WERI-Rb-1 (cell line): ENCODE measurements at regions not wholly inside any gene's neighbourhood (a gene's known extent, or its start where the extent isn't known, plus 50 kb on each side); places are given as distances from the start of the nearest gene placed in this dataset.

ENCODE experiments used
- DNase-seq: peaks from one replicate; pipeline ENCODE4 v3.0.0-alpha.2; 2020
- H3K27ac ChIP-seq: fragments of 250-450 bp; sonication (Bioruptor Pico); 2 replicates; pipeline ENCODE4 v1.5.1; 2020; ENCODE audit warnings: mild to moderate bottlenecking, moderate library complexity
- H3K27me3 ChIP-seq: fragments of 250-450 bp; sonication (Bioruptor Pico); 2 replicates; pipeline ENCODE4 v1.5.1; 2021; ENCODE audit warnings: mild to moderate bottlenecking, low read depth, moderate library complexity; ENCODE audit not compliant: insufficient read depth, severe bottlenecking
- H3K36me3 ChIP-seq: fragments of 250-450 bp; sonication (Bioruptor Pico); 2 replicates; pipeline ENCODE4 v1.5.1; 2020; ENCODE audit warnings: mild to moderate bottlenecking, moderate library complexity
- H3K4me3 ChIP-seq: 2 replicates; pipeline ENCODE4 v1.5.1; 2011; ENCODE audit warnings: low read depth, mild to moderate bottlenecking, control low read depth, low read length
- H3K9me3 ChIP-seq: fragments of 250-450 bp; sonication (Bioruptor Pico); 2 replicates; pipeline ENCODE4 v1.5.1; 2021; ENCODE audit warnings: mild to moderate bottlenecking, moderate library complexity; ENCODE audit not compliant: severe bottlenecking
- TF ChIP-seq, protein P1 (sequence below): IDR thresholded peaks from 2 replicates; pipeline ENCODE4 v1.5.1; 2011; ENCODE audit warnings: low read depth, mild to moderate bottlenecking, control low read depth, inconsistent platforms, low read length

DNA sequence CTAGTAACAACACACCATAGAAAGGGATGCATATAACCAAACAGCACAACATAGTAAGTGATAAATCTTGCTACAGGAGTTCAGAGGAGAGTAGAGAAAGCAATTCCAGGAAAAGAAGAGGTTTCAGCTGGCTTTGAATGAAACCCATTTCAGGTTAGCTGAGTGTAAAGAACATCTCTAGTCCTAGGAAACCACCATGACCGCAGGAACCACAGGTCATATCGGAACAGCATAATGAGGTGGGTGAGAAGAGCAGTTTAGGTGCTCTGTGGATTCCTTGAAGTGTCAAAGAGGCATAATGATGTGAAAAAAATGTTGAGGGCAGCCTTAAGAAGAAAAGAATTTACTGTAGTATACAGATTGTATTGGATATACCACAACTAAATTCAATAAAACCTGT, 507.5 kb downstream of the MTRR start:
- Histone ChIP-seq H3K4me3 (no peak overlapping the region), H3K9me3 (peaks cover 4% of the 10 kb centered on the region), H3K27me3 (peaks cover 14% of the 10 kb centered on the region), H3K36me3 (no peaks in the 10 kb centered on the region), H3K27ac (no peak overlapping the region)
- TF ChIP-seq, protein P1, sequence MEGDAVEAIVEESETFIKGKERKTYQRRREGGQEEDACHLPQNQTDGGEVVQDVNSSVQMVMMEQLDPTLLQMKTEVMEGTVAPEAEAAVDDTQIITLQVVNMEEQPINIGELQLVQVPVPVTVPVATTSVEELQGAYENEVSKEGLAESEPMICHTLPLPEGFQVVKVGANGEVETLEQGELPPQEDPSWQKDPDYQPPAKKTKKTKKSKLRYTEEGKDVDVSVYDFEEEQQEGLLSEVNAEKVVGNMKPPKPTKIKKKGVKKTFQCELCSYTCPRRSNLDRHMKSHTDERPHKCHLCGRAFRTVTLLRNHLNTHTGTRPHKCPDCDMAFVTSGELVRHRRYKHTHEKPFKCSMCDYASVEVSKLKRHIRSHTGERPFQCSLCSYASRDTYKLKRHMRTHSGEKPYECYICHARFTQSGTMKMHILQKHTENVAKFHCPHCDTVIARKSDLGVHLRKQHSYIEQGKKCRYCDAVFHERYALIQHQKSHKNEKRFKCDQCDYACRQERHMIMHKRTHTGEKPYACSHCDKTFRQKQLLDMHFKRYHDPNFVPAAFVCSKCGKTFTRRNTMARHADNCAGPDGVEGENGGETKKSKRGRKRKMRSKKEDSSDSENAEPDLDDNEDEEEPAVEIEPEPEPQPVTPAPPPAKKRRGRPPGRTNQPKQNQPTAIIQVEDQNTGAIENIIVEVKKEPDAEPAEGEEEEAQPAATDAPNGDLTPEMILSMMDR, result no peak
- no peak for DNase-seq

DNA sequence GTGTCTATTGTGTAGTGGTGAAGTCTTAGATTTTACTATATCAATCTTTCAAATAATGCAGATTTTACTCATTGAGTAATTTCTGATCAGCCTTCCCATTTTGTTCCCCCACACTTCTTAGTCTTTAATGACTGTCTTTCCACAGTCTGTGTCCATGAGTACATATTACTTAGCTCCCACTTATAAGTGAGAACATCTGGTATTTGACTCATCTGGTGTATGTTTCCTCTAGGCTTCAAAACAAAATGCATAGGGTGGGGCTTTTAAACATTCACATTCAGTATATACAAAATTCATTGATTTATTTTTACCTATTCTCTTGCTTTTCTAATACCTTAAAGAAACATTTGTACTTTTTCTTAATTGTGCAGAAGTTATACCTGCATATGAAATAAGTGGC, 513.0 kb downstream of the MTRR start:
- DNase-seq, result no peak
- Histone ChIP-seq H3K27ac (no peak overlapping the region), H3K36me3 (no peaks in the 10 kb centered on the region), H3K4me3 (no peak overlapping the region), H3K27me3 (peaks cover 13% of the 10 kb centered on the region), H3K9me3 (peaks cover 4% of the 10 kb centered on the region)
- TF ChIP-seq, protein P1, result no peak

DNA sequence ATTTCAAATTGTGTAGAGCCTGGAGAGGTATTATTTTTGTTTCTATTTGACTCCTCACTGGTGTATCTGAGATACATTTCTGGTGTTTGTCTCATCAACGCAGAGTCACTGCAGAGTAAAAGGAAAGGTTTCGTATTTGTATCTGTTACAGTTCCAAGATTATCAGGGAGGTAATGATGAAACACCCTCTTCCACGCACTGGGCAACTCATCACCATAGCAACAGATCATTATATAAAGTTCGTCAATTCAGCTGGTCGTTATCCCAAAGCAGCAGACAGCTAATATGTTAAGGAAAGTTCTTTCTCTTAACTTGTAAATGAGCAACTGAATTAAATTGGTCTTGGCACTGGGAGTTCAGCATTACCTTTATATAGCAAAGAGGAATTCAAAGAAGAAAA, 513.5 kb downstream of the MTRR start:
- Histone ChIP-seq H3K9me3 (peaks cover 4% of the 10 kb centered on the region), H3K4me3 (no peak overlapping the region), H3K27me3 (peaks cover 13% of the 10 kb centered on the region), H3K36me3 (no peaks in the 10 kb centered on the region), H3K27ac (no peak overlapping the region)
- DNase-seq, result no peak
- TF ChIP-seq, protein P1, result no peak

DNA sequence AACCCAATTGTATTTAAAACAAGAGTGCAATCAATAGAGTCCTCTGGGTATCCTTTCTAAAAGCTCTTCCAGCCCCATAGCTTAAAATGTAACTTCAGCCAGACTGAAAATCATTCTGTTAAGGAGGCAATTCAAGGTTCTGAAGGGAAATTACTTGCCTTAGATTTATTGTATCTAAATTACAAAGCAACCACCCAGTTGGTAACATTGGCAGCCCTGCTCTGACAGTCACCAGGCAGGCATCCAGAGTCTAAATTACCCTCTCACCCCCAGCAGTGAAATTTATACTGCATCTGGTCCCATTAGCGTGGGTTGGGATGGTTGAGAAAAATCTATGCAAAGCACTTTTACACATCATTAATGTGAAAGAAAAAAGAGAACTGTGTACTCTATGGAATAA, 514.7 kb downstream of the MTRR start:
- no peak overlapping the region for H3K27ac ChIP-seq
- TF ChIP-seq, protein P1, result no peak
- peaks cover 13% of the 10 kb centered on the region for H3K27me3 ChIP-seq
- H3K4me3 ChIP-seq, result no peak overlapping the region
- no peaks in the 10 kb centered on the region for H3K9me3 ChIP-seq
- DNase-seq, result no peak
- no peaks in the 10 kb centered on the region for H3K36me3 ChIP-seq

DNA sequence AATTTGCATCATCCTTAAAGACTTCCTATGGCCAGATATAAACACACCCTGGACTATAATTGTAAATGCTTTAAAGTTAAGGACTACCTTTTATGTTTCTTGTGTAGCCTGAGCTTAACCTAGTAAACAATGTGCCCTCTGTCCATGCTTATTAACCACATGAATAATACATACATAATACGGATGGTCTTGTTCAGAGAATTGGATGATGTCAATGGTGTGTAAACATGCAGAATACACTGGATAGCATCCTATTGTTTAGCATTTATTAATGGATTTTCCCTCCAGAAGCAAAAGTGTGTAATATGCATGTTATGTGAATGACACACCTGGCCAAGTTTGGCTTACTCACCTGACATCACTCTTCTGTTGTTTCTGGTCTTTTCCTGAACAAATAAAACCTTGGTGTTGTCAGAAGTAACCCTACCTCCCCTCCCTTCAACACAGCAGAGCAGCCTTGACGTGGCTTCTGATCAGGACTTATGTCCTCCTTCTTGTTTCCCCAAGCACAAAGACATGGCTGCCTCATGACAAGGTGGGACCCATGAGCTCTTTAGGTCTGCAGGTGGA, 517.9 kb downstream of the MTRR start:
- no peaks in the 10 kb centered on the region for H3K9me3 ChIP-seq
- H3K27ac ChIP-seq, result no peak overlapping the region
- TF ChIP-seq, protein P1, result no peak
- H3K36me3 ChIP-seq, result no peaks in the 10 kb centered on the region
- H3K4me3 ChIP-seq, result no peak overlapping the region
- no peak for DNase-seq
- peaks cover 13% of the 10 kb centered on the region for H3K27me3 ChIP-seq

DNA sequence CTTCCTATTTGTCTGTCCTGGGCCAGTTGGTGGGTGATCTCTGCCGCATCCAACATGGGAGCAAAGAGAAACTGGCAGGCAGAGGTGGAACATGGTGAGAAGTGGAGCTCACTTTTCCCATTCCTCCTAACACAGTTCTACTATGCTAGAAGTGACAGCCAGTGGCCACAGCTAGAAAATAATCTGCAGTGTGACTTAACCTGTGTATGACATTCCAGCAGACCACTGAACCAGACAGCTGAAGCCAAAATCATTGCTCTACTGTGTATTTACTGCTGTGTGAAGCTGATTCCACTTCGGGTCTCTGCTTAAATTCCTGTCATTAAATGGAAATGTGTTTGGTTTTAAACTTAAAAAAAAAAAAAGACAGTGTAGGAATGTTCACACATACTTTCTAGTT, 523.0 kb downstream of the MTRR start:
- no peak for DNase-seq
- TF ChIP-seq, protein P1, result no peak

More for the DNA sequence above, 523.0 kb downstream of the MTRR start:
- Histone ChIP-seq H3K9me3 (no peaks in the 10 kb centered on the region), H3K4me3 (no peak overlapping the region), H3K27me3 (no peaks in the 10 kb centered on the region), H3K27ac (no peak overlapping the region), H3K36me3 (no peaks in the 10 kb centered on the region)
